Calu3 (cell line): ENCODE measurements at regions not wholly inside any gene's neighbourhood (a gene's known extent, or its start where the extent isn't known, plus 50 kb on each side); places are given as distances from the start of the nearest gene placed in this dataset.

ENCODE experiments used
- BruUV-seq: library from RNA; stranded (reverse); fragments of 400-500 nt; replicated peaks from 2 replicates; lab custom pipeline; 2021; lab: Mats Ljungman, UMichigan
- CTCF ChIA-PET: fragments of 300-600 bp; sonication (Branson Sonifier 250); formaldehyde crosslinking; loops from one replicate; lab custom pipeline; 2022; ENCODE audit warnings: antibody characterized with exemption; lab: Charles Lee
- DNase-seq: peaks from one replicate; pipeline ENCODE4 v3.0.0; 2022
- H3K27ac Mint-ChIP-seq: one replicate; pipeline ENCODE4 v1.8.0; 2022; ENCODE audit warnings: mixed read lengths; ENCODE audit not compliant: unreplicated experiment
- H3K27me3 Mint-ChIP-seq: one replicate; pipeline ENCODE4 v1.8.0; 2022; ENCODE audit warnings: mixed read lengths; ENCODE audit not compliant: unreplicated experiment
- H3K36me3 Mint-ChIP-seq: one replicate; pipeline ENCODE4 v1.8.0; 2022; ENCODE audit warnings: mild to moderate bottlenecking, moderate library complexity, mixed read lengths; ENCODE audit not compliant: insufficient read depth, unreplicated experiment
- H3K4me1 Mint-ChIP-seq: one replicate; pipeline ENCODE4 v1.8.0; 2022; ENCODE audit warnings: mild to moderate bottlenecking, low read depth, mixed read lengths; ENCODE audit not compliant: unreplicated experiment
- H3K4me3 Mint-ChIP-seq: one replicate; pipeline ENCODE4 v1.8.0; 2022; ENCODE audit warnings: mild to moderate bottlenecking, low read depth, moderate library complexity, mixed read lengths; ENCODE audit not compliant: unreplicated experiment
- H3K9me3 Mint-ChIP-seq: one replicate; pipeline ENCODE4 v1.8.0; 2022; ENCODE audit warnings: low read depth, mixed read lengths; ENCODE audit not compliant: unreplicated experiment
- intact Hi-C: fragments of 100-400 bp; cut with micrococcal nuclease; formaldehyde crosslinking; loops from one replicate; pipeline ENCODE4 v1.10.0; 2022; ENCODE audit not compliant: unreplicated experiment
- TF ChIP-seq, protein P1 (sequence below): fragments of 200-600 bp; IDR thresholded peaks from one replicate; pipeline ENCODE4 v1.8.0; 2022; ENCODE audit warnings: antibody characterized with exemption; ENCODE audit not compliant: unreplicated experiment

DNA sequence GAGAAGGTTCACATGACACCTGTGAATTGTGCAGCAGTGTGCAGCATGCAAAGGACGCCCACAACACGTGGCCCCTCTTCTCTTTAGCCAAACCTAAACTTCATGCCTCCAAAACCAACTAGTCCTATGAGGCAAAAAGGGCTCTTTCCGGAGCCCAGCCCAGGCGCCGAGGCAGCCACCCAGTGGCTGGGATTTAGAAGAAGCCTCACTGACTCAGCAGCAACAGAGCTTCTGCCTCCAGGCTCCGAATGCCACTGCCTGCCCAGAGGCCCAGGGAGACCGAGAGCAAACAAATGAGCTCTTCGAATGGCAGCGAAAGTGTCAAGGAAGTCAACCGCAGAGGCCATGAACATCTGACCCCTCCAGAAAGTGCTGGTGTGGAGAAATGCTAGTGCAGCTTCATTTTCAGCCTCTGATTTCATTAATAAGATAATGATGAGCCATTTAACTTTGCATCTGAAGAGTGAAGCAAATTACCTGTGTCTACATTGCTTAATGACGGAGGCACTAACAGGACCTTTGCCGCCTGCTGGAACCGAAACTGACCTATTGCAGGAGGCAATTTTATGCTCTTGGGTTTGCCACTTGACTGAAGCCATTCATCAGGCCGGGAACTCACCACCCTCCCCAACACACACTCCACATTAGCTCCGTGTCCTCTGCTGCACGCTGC lies 157.7 kb upstream of the RPL38 start:
- intact Hi-C loops: no loop called here
- Mint-ChIP-seq H3K9me3 (no peaks in the 10 kb centered on the region), H3K27ac (no peak overlapping the region), H3K27me3 (peaks cover 90% of the 10 kb centered on the region), H3K4me1 (no peaks in the 10 kb centered on the region), H3K4me3 (no peak overlapping the region), H3K36me3 (no peaks in the 10 kb centered on the region)
- no peak for DNase-seq
- BruUV-seq: no TSS peak
- TF ChIP-seq, protein P1, sequence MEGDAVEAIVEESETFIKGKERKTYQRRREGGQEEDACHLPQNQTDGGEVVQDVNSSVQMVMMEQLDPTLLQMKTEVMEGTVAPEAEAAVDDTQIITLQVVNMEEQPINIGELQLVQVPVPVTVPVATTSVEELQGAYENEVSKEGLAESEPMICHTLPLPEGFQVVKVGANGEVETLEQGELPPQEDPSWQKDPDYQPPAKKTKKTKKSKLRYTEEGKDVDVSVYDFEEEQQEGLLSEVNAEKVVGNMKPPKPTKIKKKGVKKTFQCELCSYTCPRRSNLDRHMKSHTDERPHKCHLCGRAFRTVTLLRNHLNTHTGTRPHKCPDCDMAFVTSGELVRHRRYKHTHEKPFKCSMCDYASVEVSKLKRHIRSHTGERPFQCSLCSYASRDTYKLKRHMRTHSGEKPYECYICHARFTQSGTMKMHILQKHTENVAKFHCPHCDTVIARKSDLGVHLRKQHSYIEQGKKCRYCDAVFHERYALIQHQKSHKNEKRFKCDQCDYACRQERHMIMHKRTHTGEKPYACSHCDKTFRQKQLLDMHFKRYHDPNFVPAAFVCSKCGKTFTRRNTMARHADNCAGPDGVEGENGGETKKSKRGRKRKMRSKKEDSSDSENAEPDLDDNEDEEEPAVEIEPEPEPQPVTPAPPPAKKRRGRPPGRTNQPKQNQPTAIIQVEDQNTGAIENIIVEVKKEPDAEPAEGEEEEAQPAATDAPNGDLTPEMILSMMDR: no peak
- CTCF ChIA-PET: no interaction called here

DNA sequence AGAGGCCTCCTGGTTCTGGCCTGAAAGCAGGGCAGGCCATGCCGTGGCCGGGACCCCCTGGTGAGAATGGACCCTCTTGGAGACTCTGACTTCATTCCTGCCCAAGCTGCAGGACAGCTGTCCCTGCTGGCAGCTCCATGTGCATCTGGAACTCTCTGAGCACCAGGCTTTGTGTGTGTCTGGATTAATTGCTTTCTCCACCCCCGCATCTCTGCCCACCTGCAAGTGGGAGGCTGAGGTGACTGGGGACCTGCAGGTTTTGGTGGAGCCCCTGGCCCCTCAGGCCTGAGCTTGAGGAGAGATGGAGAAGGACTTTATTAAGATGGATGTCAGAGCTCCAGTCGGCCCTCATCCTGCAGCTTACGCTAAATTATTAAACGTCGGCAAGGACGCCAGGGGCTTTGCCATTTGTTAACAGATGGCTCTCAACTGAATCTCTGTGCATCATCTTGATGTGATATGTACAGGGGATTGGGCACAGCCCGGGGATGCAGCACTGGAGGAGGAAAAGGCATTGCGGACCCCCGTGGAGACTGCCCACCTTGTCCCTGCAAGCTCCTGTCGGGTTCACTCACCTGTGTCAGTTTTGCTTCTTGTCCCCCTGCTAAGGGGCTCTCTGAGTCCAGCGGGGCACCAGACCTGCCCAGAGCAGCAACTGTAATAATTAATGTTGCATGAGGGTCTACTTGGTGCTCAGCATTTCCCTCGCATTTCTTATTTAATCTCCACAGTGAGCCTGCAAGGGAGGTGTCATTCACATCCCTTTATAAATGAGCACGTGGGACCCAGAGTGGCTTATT lies 154.1 kb upstream of the RPL38 start:
- BruUV-seq: no TSS peak
- TF ChIP-seq, protein P1: no peak
- H3K9me3 Mint-ChIP-seq: no peaks in the 10 kb centered on the region
- H3K27me3 Mint-ChIP-seq: peaks cover 95% of the 10 kb centered on the region
- no peak overlapping the region for H3K27ac Mint-ChIP-seq
- intact Hi-C loops: no loop called here
- CTCF ChIA-PET: no interaction called here
- no peak for DNase-seq
- no peak overlapping the region for H3K4me3 Mint-ChIP-seq
- H3K4me1 Mint-ChIP-seq: no peaks in the 10 kb centered on the region
- H3K36me3 Mint-ChIP-seq: no peaks in the 10 kb centered on the region

- Mint-ChIP-seq H3K27me3 (peaks cover 95% of the 10 kb centered on the region), H3K36me3 (no peaks in the 10 kb centered on the region), H3K27ac (no peak overlapping the region), H3K4me3 (no peak overlapping the region), H3K9me3 (no peaks in the 10 kb centered on the region), H3K4me1 (no peaks in the 10 kb centered on the region)
- intact Hi-C loops: no loop called here
- TF ChIP-seq, protein P1: no peak
- BruUV-seq: no TSS peak
- no peak for DNase-seq
- CTCF ChIA-PET: no interaction called here
Measured at GRCh38 chr17:74049967-74050458, 153.5 kb upstream of the RPL38 start.

- intact Hi-C loops: no loop called here
- Mint-ChIP-seq H3K4me3 (no peak overlapping the region), H3K27me3 (peaks cover 95% of the 10 kb centered on the region), H3K4me1 (no peaks in the 10 kb centered on the region), H3K36me3 (no peaks in the 10 kb centered on the region), H3K27ac (no peak overlapping the region), H3K9me3 (no peaks in the 10 kb centered on the region)
- DNase-seq: no peak
- no TSS peak for BruUV-seq
- CTCF ChIA-PET: no interaction called here
- TF ChIP-seq, protein P1: no peak
Measured at GRCh38 chr17:74051348-74051747, 152.1 kb upstream of the RPL38 start.
